ENCODE measurements at regions not wholly inside any gene's neighbourhood (a gene's known extent, or its start where the extent isn't known, plus 50 kb on each side); places are given as distances from the start of the nearest gene placed in this dataset.

- TF ChIP-seq GATA3 (IDR thresholded peaks at IDR 0.05; ENCODE audit: low read depth, low read length) (no peak), GATA2 (IDR thresholded peaks at IDR 0.05; ENCODE audit: low read depth, low read length) (no peak)
Measured at GRCh38 chr5:91707521-91707841, 324.4 kb upstream of the ARRDC3 start.
